Mammary epithelial cell (primary cell): ENCODE measurements at regions not wholly inside any gene's neighbourhood (a gene's known extent, or its start where the extent isn't known, plus 50 kb on each side); places are given as distances from the start of the nearest gene placed in this dataset.

Experiments
- EZH2 ChIP-seq: IDR thresholded peaks from 2 replicates; pipeline ENCODE4 v1.6.1; 2012; ENCODE audit warnings: low read length, inconsistent platforms, borderline replicate concordance
- TF ChIP-seq, protein P1 (sequence below), 2 donors: IDR thresholded peaks in 1 of 2; conservative IDR thresholded peaks in 1 of 2; 2 replicates each; pipeline ENCODE4 v1.5.1; 2011 to 2012; ENCODE audit warnings: inconsistent platforms in 2 of 2, low read length in 2 of 2, mild to moderate bottlenecking in 2 of 2, control low read depth in 1 of 2, low read depth in 1 of 2; ENCODE audit not compliant: insufficient read depth in 1 of 2; ENCODE audit errors: extremely low read depth in 1 of 2

DNA sequence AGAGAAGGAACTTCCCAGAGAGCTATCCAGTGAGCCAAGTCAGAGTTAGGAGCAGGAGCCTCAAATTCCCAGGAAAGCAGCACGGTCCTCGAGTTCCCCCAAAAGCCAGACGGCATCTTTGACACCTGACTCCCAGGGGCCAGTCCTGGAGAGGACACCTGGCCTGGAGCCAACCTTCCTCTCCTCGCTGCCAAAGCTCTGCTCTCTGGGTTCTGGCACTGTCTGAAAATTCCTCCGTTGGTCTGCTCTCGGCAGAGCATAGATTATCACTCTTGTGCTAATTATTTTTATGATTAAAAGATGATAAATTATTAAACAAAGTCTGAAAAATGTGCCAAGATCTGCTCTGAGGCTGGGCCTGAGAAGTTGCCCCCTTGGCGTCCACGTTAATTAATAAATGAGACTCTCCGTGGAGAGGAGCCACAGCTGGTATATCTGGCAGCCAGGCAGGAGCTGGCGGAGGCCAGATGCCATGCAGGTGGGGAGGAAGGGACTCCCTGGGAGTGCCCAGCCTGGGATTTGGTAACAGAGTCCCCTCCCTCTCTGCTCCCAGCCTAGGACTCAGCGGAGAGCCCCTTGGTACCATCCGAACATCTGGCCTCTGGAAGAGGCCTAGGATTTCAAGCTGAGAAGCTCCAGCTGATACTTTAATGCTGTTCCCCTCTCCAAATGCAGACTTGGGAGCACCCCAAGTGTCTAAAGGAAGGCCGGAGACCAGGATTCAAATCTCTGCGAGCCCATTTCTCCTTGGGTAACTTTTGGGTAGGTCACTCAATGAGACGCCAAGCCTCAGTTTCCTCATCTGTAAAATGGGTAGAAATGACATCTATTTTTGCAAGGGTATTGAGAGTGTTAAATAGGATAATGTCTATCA, 163.7 kb upstream of the POU3F1 start:
- TF ChIP-seq, protein P1, sequence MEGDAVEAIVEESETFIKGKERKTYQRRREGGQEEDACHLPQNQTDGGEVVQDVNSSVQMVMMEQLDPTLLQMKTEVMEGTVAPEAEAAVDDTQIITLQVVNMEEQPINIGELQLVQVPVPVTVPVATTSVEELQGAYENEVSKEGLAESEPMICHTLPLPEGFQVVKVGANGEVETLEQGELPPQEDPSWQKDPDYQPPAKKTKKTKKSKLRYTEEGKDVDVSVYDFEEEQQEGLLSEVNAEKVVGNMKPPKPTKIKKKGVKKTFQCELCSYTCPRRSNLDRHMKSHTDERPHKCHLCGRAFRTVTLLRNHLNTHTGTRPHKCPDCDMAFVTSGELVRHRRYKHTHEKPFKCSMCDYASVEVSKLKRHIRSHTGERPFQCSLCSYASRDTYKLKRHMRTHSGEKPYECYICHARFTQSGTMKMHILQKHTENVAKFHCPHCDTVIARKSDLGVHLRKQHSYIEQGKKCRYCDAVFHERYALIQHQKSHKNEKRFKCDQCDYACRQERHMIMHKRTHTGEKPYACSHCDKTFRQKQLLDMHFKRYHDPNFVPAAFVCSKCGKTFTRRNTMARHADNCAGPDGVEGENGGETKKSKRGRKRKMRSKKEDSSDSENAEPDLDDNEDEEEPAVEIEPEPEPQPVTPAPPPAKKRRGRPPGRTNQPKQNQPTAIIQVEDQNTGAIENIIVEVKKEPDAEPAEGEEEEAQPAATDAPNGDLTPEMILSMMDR (conservative IDR thresholded peaks at IDR 0.05 in 1 of 2, IDR thresholded peaks at IDR 0.05 in 1 of 2; ENCODE audit: extremely low read depth in 1 of 2, insufficient read depth in 1 of 2, low read depth in 1 of 2, low read length in 2 of 2), result no peak
- TF ChIP-seq EZH2, result no peak
